A549 (cell line): ENCODE measurements at regions not wholly inside any gene's neighbourhood (a gene's known extent, or its start where the extent isn't known, plus 50 kb on each side); places are given as distances from the start of the nearest gene placed in this dataset.

ENCODE experiments used
- ATAC-seq, 2 experiments: fragments of 200-7000 bp in 1 of 2; fragments of >200 bp in 1 of 2; cut with Nextera tagmentation in 1 of 2; cut with Tn5 transposase in 1 of 2; 3 replicates each; pipeline versions ENCODE4 v1.8.0 to v1.9.1; 2018 to 2020; ENCODE audit warnings: mild to moderate bottlenecking in 1 of 2, moderate library complexity in 1 of 2
- CTCF ChIA-PET: fragments of 300-600 bp; sonication (Branson Sonifier 250); formaldehyde crosslinking; extraction: SDS; loops from one replicate; lab custom pipeline; 2021; ENCODE audit warnings: antibody characterized with exemption, inconsistent platforms; lab: Yijun Ruan, JAX
- POLR2A ChIA-PET: fragments of 350-600 bp; formaldehyde crosslinking; extraction: SDS; loops from one replicate; lab custom pipeline; 2021; ENCODE audit warnings: antibody characterized with exemption, inconsistent platforms; lab: Yijun Ruan, JAX
- DNase-seq, 2 experiments: peaks; one replicate each; pipeline versions ENCODE4 v3.0.0 to v3.0.0-alpha.2; 2011 to 2016; ENCODE audit warnings: low read depth in 1 of 2, low spot score in 1 of 2
- FAIRE-seq: peaks from 2 replicates; lab custom pipeline; 2011; peaks lifted over from hg19 to GRCh38; lab: Jason Lieb, UNC
- H3K27ac ChIP-seq, 2 experiments: fragments of >200 bp; sonication (Bioruptor Twin); formaldehyde crosslinking; 3 replicates each; pipeline ENCODE4 v1.5.1; 2016 to 2017
- H3K4me1 ChIP-seq: fragments of >200 bp; sonication (Bioruptor Twin); formaldehyde crosslinking; 3 replicates; pipeline ENCODE4 v1.6.1; 2016
- H3K4me2 ChIP-seq: fragments of >200 bp; sonication (Bioruptor Twin); formaldehyde crosslinking; 3 replicates; pipeline ENCODE4 v1.6.1; 2016
- H3K4me3 ChIP-seq: fragments of >200 bp; sonication (Bioruptor Twin); formaldehyde crosslinking; 3 replicates; pipeline ENCODE4 v1.5.1; 2016
- H3K9me3 ChIP-seq: fragments of >200 bp; sonication (Bioruptor Twin); formaldehyde crosslinking; 3 replicates; pipeline ENCODE4 v1.6.1; 2016
- CHD2 ChIP-seq: fragments of 150-350 bp; IDR thresholded peaks from 2 replicates; pipeline ENCODE4 v1.6.1; 2014; ENCODE audit warnings: low read length; ENCODE audit not compliant: partially characterized antibody
- E2F6 ChIP-seq: IDR thresholded peaks from 2 replicates; pipeline ENCODE4 v1.6.1; 2012; ENCODE audit warnings: low read depth, borderline replicate concordance
- EHF ChIP-seq: fragments of 250-450 bp; sonication (Bioruptor Pico); IDR thresholded peaks from 2 replicates; pipeline ENCODE4 v1.5.0; 2020; ENCODE audit warnings: mild to moderate bottlenecking
- ESRRA ChIP-seq: fragments of 150-350 bp; IDR thresholded peaks from 2 replicates; pipeline ENCODE4 v1.6.1; 2014; ENCODE audit warnings: mild to moderate bottlenecking, low read length, borderline replicate concordance
- FOSB ChIP-seq: fragments of 250-450 bp; sonication (Bioruptor Pico); IDR thresholded peaks from 2 replicates; pipeline ENCODE4 v1.5.0; 2020; ENCODE audit warnings: mild to moderate bottlenecking, moderate library complexity
- FOSL2 ChIP-seq, 2 experiments: fragments of 450-650 bp in 1 of 2; fragments of >200 bp in 1 of 2; sonication (Bioruptor Twin) in 1 of 2; formaldehyde crosslinking; IDR thresholded peaks; 2 replicates each; pipeline versions ENCODE4 v1.5.0 to v1.6.1; 2016 to 2020; ENCODE audit warnings: mild to moderate bottlenecking in 1 of 2, moderate library complexity in 1 of 2
- FOXS1 ChIP-seq: fragments of 250-450 bp; sonication (Bioruptor Pico); IDR thresholded peaks from 2 replicates; pipeline ENCODE4 v1.5.0; 2020; ENCODE audit warnings: mild to moderate bottlenecking, moderate library complexity
- GATA3 ChIP-seq: IDR thresholded peaks from 2 replicates; pipeline ENCODE4 v1.6.1; 2012; ENCODE audit warnings: borderline replicate concordance
- HDAC2 ChIP-seq: fragments of 200-600 bp; sonication (generic); IDR thresholded peaks from 2 replicates; pipeline ENCODE4 v1.6.1; 2016
- HES2 ChIP-seq: fragments of >200 bp; sonication (Bioruptor Twin); formaldehyde crosslinking; IDR thresholded peaks from 2 replicates; pipeline ENCODE4 v1.6.1; 2016
- HEYL ChIP-seq: fragments of 250-450 bp; sonication (Bioruptor Pico); IDR thresholded peaks from 2 replicates; pipeline ENCODE4 v1.8.0; 2021; ENCODE audit warnings: mild to moderate bottlenecking, moderate library complexity
- HOXB13 ChIP-seq: fragments of 250-450 bp; sonication (Bioruptor Pico); IDR thresholded peaks from 2 replicates; pipeline ENCODE4 v1.5.0; 2020; ENCODE audit warnings: low read depth, mild to moderate bottlenecking, moderate library complexity
- HOXB5 ChIP-seq: fragments of 250-450 bp; sonication (Bioruptor Pico); IDR thresholded peaks from 2 replicates; pipeline ENCODE4 v1.5.0; 2020; ENCODE audit warnings: mild to moderate bottlenecking, moderate library complexity
- JUNB ChIP-seq: fragments of >200 bp; sonication (Bioruptor Twin); formaldehyde crosslinking; IDR thresholded peaks from 2 replicates; pipeline ENCODE4 v1.6.1; 2016
- MAFK ChIP-seq: fragments of 450-650 bp; IDR thresholded peaks from 2 replicates; pipeline ENCODE4 v1.6.1; 2014; ENCODE audit not compliant: partially characterized antibody
- MAZ ChIP-seq: fragments of 150-350 bp; IDR thresholded peaks from 2 replicates; pipeline ENCODE4 v1.6.1; 2014; ENCODE audit warnings: antibody characterized with exemption, low read depth, low read length, borderline replicate concordance
- NFE2L2 ChIP-seq: fragments of 150-350 bp; conservative IDR thresholded peaks from 2 replicates; pipeline ENCODE4 v1.6.1; 2014; ENCODE audit warnings: low read length
- PHF8 ChIP-seq: fragments of 200-600 bp; sonication (generic); IDR thresholded peaks from 2 replicates; pipeline ENCODE4 v1.6.1; 2016; ENCODE audit warnings: low read depth, mild to moderate bottlenecking, antibody characterized with exemption, moderate library complexity, borderline replicate concordance
- POLR2A ChIP-seq: IDR thresholded peaks from 2 replicates; pipeline ENCODE4 v1.6.1; 2012; ENCODE audit warnings: mild to moderate bottlenecking, low read length
- POLR2AphosphoS2 ChIP-seq: conservative IDR thresholded peaks from 2 replicates; pipeline ENCODE4 v1.6.1; 2012; ENCODE audit warnings: low read length, improper control_type of control experiment, inconsistent platforms
- RAD21 ChIP-seq, 2 experiments: fragments of >200 bp in 1 of 2; sonication (Bioruptor Twin) in 1 of 2; formaldehyde crosslinking in 1 of 2; IDR thresholded peaks in 1 of 2; conservative IDR thresholded peaks in 1 of 2; 2 replicates in 1 of 2; 3 replicates in 1 of 2; pipeline ENCODE4 v1.6.1; 2012 to 2018; ENCODE audit warnings: inconsistent platforms in 1 of 2
- RARB ChIP-seq: fragments of 250-450 bp; sonication (Bioruptor Pico); IDR thresholded peaks from 2 replicates; pipeline ENCODE4 v1.8.0; 2021; ENCODE audit warnings: mild to moderate bottlenecking, moderate library complexity
- REST ChIP-seq: fragments of 200-600 bp; sonication (generic); IDR thresholded peaks from 2 replicates; pipeline ENCODE4 v1.6.1; 2016; ENCODE audit warnings: antibody characterized with exemption, mild to moderate bottlenecking, moderate library complexity
- SMC3 ChIP-seq: fragments of >200 bp; sonication (Bioruptor Twin); formaldehyde crosslinking; IDR thresholded peaks from 3 replicates; pipeline ENCODE4 v1.6.1; 2018; ENCODE audit warnings: inconsistent platforms
- TP53 ChIP-seq: fragments of 250-450 bp; sonication (Bioruptor Pico); IDR thresholded peaks from 2 replicates; pipeline ENCODE4 v1.5.0; 2021; ENCODE audit warnings: mild to moderate bottlenecking, moderate library complexity
- ZC3H11A ChIP-seq: fragments of 450-650 bp; IDR thresholded peaks from 2 replicates; pipeline ENCODE4 v1.6.1; 2014; ENCODE audit warnings: antibody characterized with exemption, mild to moderate bottlenecking
- WGBS: methylation state at CpG from one replicate; pipeline ENCODE4 v1.1.6; 2017; ENCODE audit errors: missing lambda C conversion rate; 5-methylcytosine and 5-hydroxymethylcytosine counted together

- TF ChIP-seq HEYL (CRISPR knock-in tag) (no peak), POLR2AphosphoS2 (no peak), RAD21 (conservative IDR thresholded peaks at IDR 0.05 in 1 of 2, IDR thresholded peaks at IDR 0.05 in 1 of 2) (no peak), HDAC2 (no peak), PHF8 (no peak), CHD2 (no peak), HOXB13 (CRISPR knock-in tag) (no peak), FOSL2 (IDR thresholded peaks at IDR 0.05) (no peak), FOSL2 (CRISPR knock-in tag; IDR thresholded peaks at IDR 0.05) (no peak), E2F6 (no peak), FOSB (no peak)
- no peak for DNase-seq
- Histone ChIP-seq H3K9me3 (no peaks in the 10 kb centered on the region), H3K27ac (no peak overlapping the region), H3K4me1 (no peaks in the 10 kb centered on the region), H3K4me2 (no peak overlapping the region), H3K4me3 (no peak overlapping the region)
- POLR2A ChIA-PET, result no interaction called here
- FAIRE-seq, result no peak
- CTCF ChIA-PET, result no interaction called here
- 3% methylated on average over 3 of the region's 3 CpGs for WGBS
- ATAC-seq, result no peak
Observed at GRCh38 chr7:51569581-51569980, 253.0 kb upstream of the COBL start.

- H3K4me3 ChIP-seq, result no peak overlapping the region
- no peak for DNase-seq
- no peaks in the 10 kb centered on the region for H3K4me1 ChIP-seq
- no peaks in the 10 kb centered on the region for H3K9me3 ChIP-seq
- FAIRE-seq, result no peak
- WGBS, result 7% methylated on average over 5 of the region's 5 CpGs
- ATAC-seq, result no peak
- ChIA-PET POLR2A (no interaction called here), CTCF (no interaction called here)
- H3K27ac ChIP-seq, result no peak overlapping the region
- TF ChIP-seq RARB (no peak), NFE2L2 (no peak), POLR2A (no peak)
- no peak overlapping the region for H3K4me2 ChIP-seq
Observed at GRCh38 chr7:51569176-51569575, 252.6 kb upstream of the COBL start.

- Histone ChIP-seq H3K4me2 (no peak overlapping the region), H3K4me1 (no peaks in the 10 kb centered on the region), H3K9me3 (no peaks in the 10 kb centered on the region), H3K27ac (no peak overlapping the region), H3K4me3 (no peak overlapping the region)
- no peak for DNase-seq
- ChIA-PET CTCF (no interaction called here), POLR2A (no interaction called here)
- 8% methylated on average over 4 of the region's 4 CpGs for WGBS
- no peak for TF ChIP-seq EHF (CRISPR knock-in tag)
- TF ChIP-seq GATA3, result no peak
- no peak for TF ChIP-seq REST
- TF ChIP-seq RARB, result no peak
- TF ChIP-seq MAZ, result no peak
- no peak for TF ChIP-seq HOXB5 (CRISPR knock-in tag)
- TF ChIP-seq HDAC2, result no peak
- ATAC-seq, result no peak
- FAIRE-seq, result no peak
Observed at GRCh38 chr7:51551070-51551469, 234.5 kb upstream of the COBL start.

- no peak for DNase-seq
- no peaks in the 10 kb centered on the region for H3K4me1 ChIP-seq
- POLR2A ChIA-PET, result no interaction called here
- TF ChIP-seq NFE2L2 (no peak), SMC3 (no peak), ZC3H11A (no peak), MAFK (no peak), HES2 (no peak), E2F6 (no peak), FOXS1 (CRISPR knock-in tag) (no peak), POLR2AphosphoS2 (no peak), JUNB (no peak), ESRRA (no peak), TP53 (CRISPR knock-in tag) (no peak), HEYL (CRISPR knock-in tag) (no peak)
- TF ChIP-seq, all 56 proteins: peak for 0
- Histone ChIP-seq H3K4me3 (no peak overlapping the region), H3K9me3 (no peaks in the 10 kb centered on the region), H3K27ac (no peak overlapping the region), H3K4me2 (no peak overlapping the region)
- CTCF ChIA-PET, result no interaction called here
- ATAC-seq (no peak), FAIRE-seq (no peak)
- 0% methylated on average over 2 of the region's 2 CpGs for WGBS
Observed at GRCh38 chr7:51545131-51545530, 228.5 kb upstream of the COBL start.
